MM.1S (cell line): ENCODE measurements at regions not wholly inside any gene's neighbourhood (a gene's known extent, or its start where the extent isn't known, plus 50 kb on each side); places are given as distances from the start of the nearest gene placed in this dataset.

Source experiments
- DNase-seq: peaks from one replicate; pipeline ENCODE4 v3.0.0-alpha.2; 2015
- H2AFZ ChIP-seq: fragments of 300-600 bp; sonication (generic); 2 replicates; pipeline ENCODE4 v1.6.0; 2016; ENCODE audit warnings: antibody characterized with exemption, low read length
- H3F3A ChIP-seq: fragments of 300-600 bp; sonication (generic); 2 replicates; pipeline ENCODE4 v1.6.1; 2016; ENCODE audit warnings: mild to moderate bottlenecking, antibody characterized with exemption, low read length, moderate library complexity, mixed read lengths; ENCODE audit not compliant: insufficient read depth
- H3K27ac ChIP-seq: fragments of 300-600 bp; sonication (generic); 2 replicates; pipeline ENCODE4 v1.5.1; 2016; ENCODE audit warnings: mild to moderate bottlenecking, low read length
- H3K27me3 ChIP-seq: fragments of 300-600 bp; sonication (generic); replicated peaks from 2 replicates; pipeline ENCODE4 v1.6.0; 2016; ENCODE audit warnings: low read length; ENCODE audit not compliant: insufficient read depth
- H3K36me3 ChIP-seq: fragments of 300-600 bp; sonication (generic); replicated peaks from 2 replicates; pipeline ENCODE4 v1.6.1; 2016; ENCODE audit warnings: mild to moderate bottlenecking, low read length, mixed read lengths; ENCODE audit not compliant: insufficient read depth
- H3K4me1 ChIP-seq: fragments of 300-600 bp; sonication (generic); 2 replicates; pipeline ENCODE4 v1.6.1; 2016; ENCODE audit warnings: low read length, mixed read lengths
- H3K4me2 ChIP-seq: fragments of 300-600 bp; sonication (generic); 2 replicates; pipeline ENCODE4 v1.6.0; 2016; ENCODE audit warnings: low read depth, low read length
- H3K4me3 ChIP-seq: fragments of 300-600 bp; sonication (generic); 2 replicates; pipeline ENCODE4 v1.5.1; 2016; ENCODE audit warnings: low read length, mixed read lengths
- H3K79me2 ChIP-seq: fragments of 300-600 bp; sonication (generic); 2 replicates; pipeline ENCODE4 v1.6.1; 2016; ENCODE audit warnings: mixed run types, low read length, mixed read lengths
- H3K9ac ChIP-seq: fragments of 300-600 bp; sonication (generic); 2 replicates; pipeline ENCODE4 v1.6.1; 2016; ENCODE audit warnings: low read length, mixed read lengths
- H3K9me2 ChIP-seq: fragments of 300-600 bp; sonication (generic); replicated peaks from 2 replicates; pipeline ENCODE4 v1.6.1; 2016; ENCODE audit warnings: mild to moderate bottlenecking, low read length, mixed read lengths; ENCODE audit not compliant: insufficient read depth
- H3K9me3 ChIP-seq: fragments of 300-600 bp; sonication (generic); replicated peaks from 2 replicates; pipeline ENCODE4 v1.6.1; 2016; ENCODE audit warnings: mild to moderate bottlenecking, low read length, mixed read lengths; ENCODE audit not compliant: insufficient read depth
- H4K20me1 ChIP-seq: fragments of 300-600 bp; sonication (generic); 2 replicates; pipeline ENCODE4 v1.6.1; 2016; ENCODE audit warnings: mild to moderate bottlenecking, low read length, moderate library complexity, mixed read lengths; ENCODE audit not compliant: insufficient read depth
- EZH2 ChIP-seq: fragments of 300-600 bp; sonication (generic); optimal IDR thresholded peaks from 2 replicates; pipeline ENCODE3; 2017; ENCODE audit warnings: low read depth, mild to moderate bottlenecking, antibody characterized with exemption, low read length, mixed read lengths
- EZH2phosphoT487 ChIP-seq: fragments of 300-600 bp; sonication (generic); IDR thresholded peaks from 2 replicates; pipeline ENCODE4 v1.6.1; 2018; ENCODE audit warnings: antibody characterized with exemption, low read length
- TF ChIP-seq, protein P1 (sequence below): fragments of 300-600 bp; sonication (generic); IDR thresholded peaks from 2 replicates; pipeline ENCODE4 v1.5.1; 2016; ENCODE audit warnings: antibody characterized with exemption, low read length, mixed read lengths

DNA sequence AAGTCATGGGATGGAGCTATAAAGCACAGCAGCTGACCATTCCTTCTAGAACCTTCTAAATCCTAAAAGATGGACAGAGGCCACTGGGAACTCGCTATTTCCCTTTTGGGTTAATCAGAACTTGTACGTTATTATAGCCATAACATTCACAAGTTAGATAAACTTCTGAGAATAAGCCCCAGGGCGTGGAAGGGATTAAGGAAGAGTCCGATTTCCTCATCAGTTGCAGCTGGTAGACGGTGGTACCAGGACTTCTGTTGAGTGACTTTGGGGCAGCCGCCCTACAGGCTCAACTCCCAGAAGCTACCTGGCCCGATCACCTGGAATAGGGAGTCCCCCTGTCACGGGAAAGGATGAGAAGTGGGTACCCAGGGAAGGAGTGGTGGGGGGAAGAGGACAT lies 370.1 kb upstream of the ZFHX3 start:
- no peaks in the 10 kb centered on the region for H3K9me2 ChIP-seq
- no peaks in the 10 kb centered on the region for H3K27me3 ChIP-seq
- H3F3A ChIP-seq: no peaks in the 10 kb centered on the region
- H3K9ac ChIP-seq: no peak overlapping the region
- TF ChIP-seq EZH2 (no peak), EZH2phosphoT487 (no peak)
- TF ChIP-seq, protein P1, sequence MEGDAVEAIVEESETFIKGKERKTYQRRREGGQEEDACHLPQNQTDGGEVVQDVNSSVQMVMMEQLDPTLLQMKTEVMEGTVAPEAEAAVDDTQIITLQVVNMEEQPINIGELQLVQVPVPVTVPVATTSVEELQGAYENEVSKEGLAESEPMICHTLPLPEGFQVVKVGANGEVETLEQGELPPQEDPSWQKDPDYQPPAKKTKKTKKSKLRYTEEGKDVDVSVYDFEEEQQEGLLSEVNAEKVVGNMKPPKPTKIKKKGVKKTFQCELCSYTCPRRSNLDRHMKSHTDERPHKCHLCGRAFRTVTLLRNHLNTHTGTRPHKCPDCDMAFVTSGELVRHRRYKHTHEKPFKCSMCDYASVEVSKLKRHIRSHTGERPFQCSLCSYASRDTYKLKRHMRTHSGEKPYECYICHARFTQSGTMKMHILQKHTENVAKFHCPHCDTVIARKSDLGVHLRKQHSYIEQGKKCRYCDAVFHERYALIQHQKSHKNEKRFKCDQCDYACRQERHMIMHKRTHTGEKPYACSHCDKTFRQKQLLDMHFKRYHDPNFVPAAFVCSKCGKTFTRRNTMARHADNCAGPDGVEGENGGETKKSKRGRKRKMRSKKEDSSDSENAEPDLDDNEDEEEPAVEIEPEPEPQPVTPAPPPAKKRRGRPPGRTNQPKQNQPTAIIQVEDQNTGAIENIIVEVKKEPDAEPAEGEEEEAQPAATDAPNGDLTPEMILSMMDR: no peak
- H3K9me3 ChIP-seq: no peaks in the 10 kb centered on the region
- H3K79me2 ChIP-seq: no peaks in the 10 kb centered on the region
- H4K20me1 ChIP-seq: no peaks in the 10 kb centered on the region
- H3K4me1 ChIP-seq: no peaks in the 10 kb centered on the region
- H3K27ac ChIP-seq: no peak overlapping the region
- H2AFZ ChIP-seq: no peak overlapping the region
- H3K4me2 ChIP-seq: no peak overlapping the region
- H3K4me3 ChIP-seq: no peak overlapping the region
- no peaks in the 10 kb centered on the region for H3K36me3 ChIP-seq
- no peak for DNase-seq

DNA sequence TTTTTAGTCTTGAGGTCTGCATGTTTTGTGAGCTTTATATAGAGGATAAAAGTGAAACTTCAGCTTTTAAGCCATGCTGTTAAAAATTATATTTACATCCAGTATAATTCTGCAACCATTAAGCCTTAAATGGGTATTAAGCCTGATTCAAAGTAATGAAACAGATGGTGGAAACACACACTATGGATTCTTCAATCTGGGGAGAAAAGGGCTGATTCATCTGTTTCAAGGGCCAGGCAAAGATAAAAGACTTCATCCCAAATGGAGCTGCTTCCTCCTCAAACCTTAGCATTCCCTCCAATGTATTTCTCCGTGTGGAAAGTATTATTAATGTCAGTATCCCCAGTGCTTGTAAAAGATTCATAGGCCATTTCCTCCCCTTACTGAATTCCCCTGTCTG lies 367.4 kb upstream of the ZFHX3 start:
- DNase-seq: no peak
- H3K4me3 ChIP-seq: no peak overlapping the region
- H3K9ac ChIP-seq: no peak overlapping the region
- no peaks in the 10 kb centered on the region for H3K36me3 ChIP-seq
- H4K20me1 ChIP-seq: no peaks in the 10 kb centered on the region
- no peak overlapping the region for H3K27ac ChIP-seq
- no peaks in the 10 kb centered on the region for H3F3A ChIP-seq
- no peaks in the 10 kb centered on the region for H3K27me3 ChIP-seq
- H3K4me2 ChIP-seq: no peak overlapping the region
- H3K9me3 ChIP-seq: no peaks in the 10 kb centered on the region
- no peaks in the 10 kb centered on the region for H3K4me1 ChIP-seq
- no peaks in the 10 kb centered on the region for H3K9me2 ChIP-seq
- H2AFZ ChIP-seq: no peak overlapping the region
- no peaks in the 10 kb centered on the region for H3K79me2 ChIP-seq
- no peak for TF ChIP-seq EZH2
- no peak for TF ChIP-seq EZH2phosphoT487
- TF ChIP-seq, protein P1: no peak

DNA sequence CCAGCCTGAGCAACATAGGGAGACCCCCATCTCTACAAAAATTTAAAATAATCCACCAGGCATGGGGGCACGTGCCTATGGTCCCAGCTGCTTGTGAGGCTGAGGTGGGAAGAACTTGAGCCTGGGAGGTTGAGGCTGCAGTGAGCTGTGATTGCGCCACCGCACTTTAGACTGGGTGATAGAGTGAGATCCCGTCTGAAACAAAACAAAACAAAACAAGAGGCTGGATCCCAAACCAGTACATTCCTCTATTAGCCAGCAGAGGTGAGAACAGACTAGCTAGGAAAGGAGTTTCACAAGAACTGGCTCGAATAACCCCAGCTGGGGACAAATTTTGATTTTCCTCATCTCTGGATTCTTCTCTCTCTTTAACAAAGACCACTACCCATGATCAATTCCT lies 366.7 kb upstream of the ZFHX3 start:
- Histone ChIP-seq H3K27me3 (no peaks in the 10 kb centered on the region), H3F3A (no peaks in the 10 kb centered on the region), H3K4me1 (no peaks in the 10 kb centered on the region), H2AFZ (no peak overlapping the region), H3K79me2 (no peaks in the 10 kb centered on the region), H3K9me3 (no peaks in the 10 kb centered on the region), H3K4me3 (no peak overlapping the region), H3K36me3 (no peaks in the 10 kb centered on the region), H3K27ac (no peak overlapping the region), H3K4me2 (no peak overlapping the region), H3K9me2 (no peaks in the 10 kb centered on the region), H3K9ac (no peak overlapping the region), H4K20me1 (no peaks in the 10 kb centered on the region)
- DNase-seq: no peak
- TF ChIP-seq, protein P1: no peak
- no peak for TF ChIP-seq EZH2
- TF ChIP-seq EZH2phosphoT487: no peak

DNA sequence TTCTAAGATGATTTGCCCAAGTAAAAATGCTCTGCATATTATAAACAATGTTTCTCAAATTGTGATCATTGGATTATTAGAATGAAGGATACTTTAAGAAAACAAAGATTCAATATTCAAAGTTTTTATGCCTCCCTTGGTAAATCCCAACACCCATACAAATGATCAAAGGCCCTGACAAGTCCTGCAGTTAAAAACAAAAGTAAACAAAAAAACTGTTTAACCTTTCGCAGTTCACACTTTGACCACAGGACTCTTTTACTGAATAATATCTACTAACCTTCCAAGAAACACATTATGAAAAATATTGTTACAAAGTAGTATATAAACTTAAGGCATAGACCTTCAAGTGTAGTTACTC lies 365.9 kb upstream of the ZFHX3 start:
- H4K20me1 ChIP-seq: no peaks in the 10 kb centered on the region
- no peak overlapping the region for H3K4me3 ChIP-seq
- no peak overlapping the region for H3K4me2 ChIP-seq
- TF ChIP-seq, protein P1: no peak
- TF ChIP-seq EZH2 (no peak), EZH2phosphoT487 (no peak)
- H3F3A ChIP-seq: no peaks in the 10 kb centered on the region
- no peak overlapping the region for H3K27ac ChIP-seq
- no peak overlapping the region for H2AFZ ChIP-seq
- no peaks in the 10 kb centered on the region for H3K79me2 ChIP-seq
- H3K4me1 ChIP-seq: no peaks in the 10 kb centered on the region
- no peaks in the 10 kb centered on the region for H3K36me3 ChIP-seq
- H3K9me2 ChIP-seq: no peaks in the 10 kb centered on the region
- no peaks in the 10 kb centered on the region for H3K9me3 ChIP-seq
- H3K27me3 ChIP-seq: no peaks in the 10 kb centered on the region
- no peak overlapping the region for H3K9ac ChIP-seq
- no peak for DNase-seq
